ENCODE measurements at regions not wholly inside any gene's neighbourhood (a gene's known extent, or its start where the extent isn't known, plus 50 kb on each side); places are given as distances from the start of the nearest gene placed in this dataset.

GRCh38 chr13:89212186-89212585 is 1541.0 kb downstream of the SLITRK5 start:
- TF ChIP-seq POLR2A (IDR thresholded peaks at IDR 0.05; ENCODE audit: low read depth, low read length): no peak
- TF ChIP-seq POLR2AphosphoS5 (IDR thresholded peaks at IDR 0.05; ENCODE audit: low read depth, low read length): no peak
- no peak for TF ChIP-seq TAF1 (IDR thresholded peaks at IDR 0.05; ENCODE audit: borderline replicate concordance, low read depth, low read length)

Data from GM12892 (cell line).